GM18498 (cell line): ENCODE measurements at regions not wholly inside any gene's neighbourhood (a gene's known extent, or its start where the extent isn't known, plus 50 kb on each side); places are given as distances from the start of the nearest gene placed in this dataset.
"Not testable (repeated sequence)": the region's sequence is repeated elsewhere in the genome, so short reads cannot be mapped to it uniquely, and the experiment has no call there.

ENCODE experiments used
- ATAC-seq: cut with Tn5 transposase; IDR thresholded peaks from one replicate; pipeline ENCODE4 v1.9.1; 2021; ENCODE audit warnings: mild to moderate bottlenecking, moderate library complexity; ENCODE audit not compliant: unreplicated experiment

DNA sequence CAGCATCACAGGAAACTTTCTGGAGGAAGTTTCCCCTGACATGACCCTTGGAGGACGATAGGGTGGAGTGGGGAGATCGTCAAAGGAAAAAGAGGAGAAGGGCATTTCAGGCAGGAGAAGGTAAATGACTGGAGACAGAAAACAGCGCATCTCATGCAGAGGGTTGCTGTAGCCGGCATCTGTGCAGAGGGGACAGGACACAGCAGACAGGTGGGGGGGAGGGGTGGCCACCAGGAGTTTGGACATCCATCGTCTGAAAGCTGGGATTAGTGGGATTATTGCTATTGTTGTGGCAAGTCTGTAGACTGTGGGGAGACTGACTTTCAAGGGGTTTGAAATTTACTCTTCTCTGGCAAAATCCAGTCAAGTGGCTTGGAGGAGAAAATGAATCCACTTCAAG is 463.9 kb downstream of the OMA1 start:
- ATAC-seq, result no peak

DNA sequence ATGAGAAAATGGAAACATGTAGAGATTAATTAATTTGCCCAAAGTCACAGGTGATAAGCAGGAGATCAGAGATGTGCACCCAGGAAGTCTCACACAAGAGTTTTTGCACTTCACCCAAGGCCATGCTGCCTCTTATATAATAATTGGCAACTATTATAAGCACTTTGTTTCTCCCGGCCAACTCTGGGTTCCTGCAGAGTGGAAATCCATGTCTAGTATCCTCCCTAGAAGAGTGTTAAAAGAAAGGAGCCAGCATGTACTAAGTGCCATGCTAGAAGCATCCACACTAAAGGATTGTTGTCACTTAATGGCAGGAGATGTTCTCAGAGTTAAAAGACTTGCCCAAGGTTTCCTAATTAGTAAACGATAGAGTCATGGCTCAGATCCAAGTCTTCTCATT is 470.3 kb downstream of the OMA1 start:
- ATAC-seq, result no peak

DNA sequence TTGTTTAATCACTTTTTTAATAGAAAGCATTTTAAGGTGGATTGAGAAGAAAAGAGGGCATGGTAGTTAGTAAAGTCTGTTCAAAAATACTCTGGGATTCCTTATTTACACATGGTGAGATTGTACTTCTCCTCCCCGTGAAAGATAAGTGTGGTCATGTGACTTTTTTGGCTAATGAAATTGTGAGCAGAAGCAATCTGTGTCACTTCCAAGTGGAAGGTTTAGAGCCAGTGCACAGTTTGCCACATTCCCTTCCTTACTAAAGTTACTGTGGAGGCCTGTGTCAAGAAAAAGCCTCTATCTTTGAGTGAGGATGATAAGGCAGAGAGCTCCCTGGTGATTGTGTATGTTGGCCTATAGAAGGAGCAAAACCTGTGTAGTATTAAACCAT is 471.3 kb downstream of the OMA1 start:
- no peak for ATAC-seq

DNA sequence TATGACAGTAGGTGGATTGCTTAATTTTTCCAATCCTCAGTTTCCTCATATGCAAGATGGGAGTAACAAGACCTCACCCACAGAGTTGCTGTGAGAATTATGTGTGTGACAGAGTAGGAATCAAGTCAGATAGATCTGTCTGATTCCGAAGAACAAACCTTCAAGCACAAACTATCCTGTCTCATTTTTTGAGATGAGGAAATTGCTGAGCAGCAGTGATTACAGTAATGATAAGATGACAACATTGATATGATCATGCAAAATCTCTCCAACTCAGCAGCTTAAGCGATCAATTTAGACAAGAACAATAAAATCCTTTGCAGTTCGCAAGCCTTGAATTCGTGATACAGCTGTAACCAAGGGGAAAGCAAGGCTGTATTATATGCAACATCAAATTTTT is 474.1 kb downstream of the OMA1 start:
- no peak for ATAC-seq

DNA sequence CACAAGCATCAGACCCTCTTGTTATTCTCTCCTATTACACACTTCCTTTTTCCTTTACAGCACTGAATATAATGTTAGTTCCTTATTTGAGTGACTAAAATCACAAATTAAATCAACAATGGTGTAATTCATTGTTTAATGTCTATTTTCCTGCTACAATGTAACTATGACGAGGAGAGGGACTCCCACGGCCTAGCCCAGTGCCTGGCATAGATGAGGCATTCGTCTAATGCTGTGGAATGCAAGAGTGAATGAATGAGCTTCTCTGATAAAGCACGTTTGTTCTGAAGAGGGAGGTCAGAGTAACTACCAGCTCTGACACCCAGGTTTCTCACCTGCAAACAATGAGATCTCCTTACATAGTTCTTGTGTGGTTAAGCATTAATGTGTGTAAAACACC is 479.4 kb downstream of the OMA1 start:
- ATAC-seq, result no peak

DNA sequence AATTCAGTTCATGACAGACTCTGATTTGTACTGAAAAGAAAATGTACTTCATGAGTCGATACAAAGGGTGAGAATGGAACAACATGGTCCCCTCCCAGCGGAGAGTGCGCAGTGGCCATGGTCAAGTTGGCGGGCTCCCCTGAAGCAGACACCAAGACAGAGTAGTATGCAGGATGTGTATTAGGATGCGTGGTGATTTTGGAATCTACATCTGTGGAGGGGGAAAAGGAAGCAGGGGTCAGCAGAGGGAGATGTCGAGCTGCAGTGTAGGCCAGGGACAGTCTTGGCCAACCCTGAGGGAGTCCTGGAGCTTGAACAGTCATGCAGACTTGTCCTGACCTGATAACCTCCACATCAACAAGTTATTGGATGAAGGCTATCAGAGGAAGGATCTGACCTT is 481.0 kb downstream of the OMA1 start:
- ATAC-seq, result no peak

DNA sequence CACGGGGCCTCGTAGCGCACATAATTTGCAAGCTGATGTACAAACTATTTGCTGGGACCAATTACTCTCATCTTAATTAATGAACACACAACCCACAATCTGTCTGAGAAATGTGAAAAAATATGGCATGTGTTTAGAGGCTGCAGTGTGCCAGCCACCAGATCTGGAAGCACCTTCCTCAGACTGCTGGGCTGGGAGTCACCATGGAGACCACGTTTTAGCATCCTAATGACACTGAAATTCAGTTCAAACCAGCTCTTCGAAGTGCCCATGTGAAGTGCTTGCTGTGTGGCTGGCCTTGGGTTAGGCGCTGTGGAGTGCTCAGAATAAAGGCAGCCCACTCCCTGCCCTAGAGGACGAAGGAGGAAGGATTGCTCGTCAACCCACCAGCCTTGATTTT is 482.4 kb downstream of the OMA1 start:
- no peak for ATAC-seq

DNA sequence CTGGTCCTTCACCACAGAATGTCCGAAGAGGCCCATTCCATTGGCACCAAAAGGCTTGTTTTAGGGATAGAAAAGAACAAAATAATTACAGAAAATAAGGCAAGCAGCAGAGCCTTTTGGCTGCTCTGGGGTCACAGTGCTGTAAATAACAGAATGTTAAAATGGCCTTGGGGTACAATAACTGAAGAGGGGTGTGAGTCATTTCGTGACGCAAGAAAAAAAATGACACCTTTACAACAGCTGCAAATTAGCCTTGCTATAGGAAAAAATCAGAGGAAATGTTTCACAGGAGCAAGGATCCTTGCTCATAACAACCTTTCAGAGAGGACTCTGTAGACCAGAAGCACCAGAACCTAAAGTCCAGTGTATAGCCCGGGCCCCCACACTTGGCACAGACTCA is 483.4 kb downstream of the OMA1 start:
- ATAC-seq, result no peak

DNA sequence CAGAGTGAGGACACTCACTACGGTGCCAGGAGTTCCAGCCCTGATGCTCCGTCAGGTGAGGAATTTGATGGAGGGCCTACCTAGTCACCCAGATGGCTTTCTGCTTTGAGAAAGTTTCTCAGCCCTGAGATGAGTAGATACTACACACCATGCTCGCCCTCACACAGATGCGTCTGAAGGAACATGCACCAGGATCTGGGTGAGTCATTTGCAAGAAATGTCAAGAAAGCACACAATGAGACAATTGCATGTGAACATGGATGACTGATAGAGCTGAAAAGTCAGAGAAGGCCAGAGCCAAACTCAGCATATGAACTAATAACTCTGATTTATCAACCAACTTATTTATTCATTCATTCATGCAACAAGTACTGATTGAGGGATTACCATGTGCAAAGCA is 483.9 kb downstream of the OMA1 start:
- no peak for ATAC-seq

DNA sequence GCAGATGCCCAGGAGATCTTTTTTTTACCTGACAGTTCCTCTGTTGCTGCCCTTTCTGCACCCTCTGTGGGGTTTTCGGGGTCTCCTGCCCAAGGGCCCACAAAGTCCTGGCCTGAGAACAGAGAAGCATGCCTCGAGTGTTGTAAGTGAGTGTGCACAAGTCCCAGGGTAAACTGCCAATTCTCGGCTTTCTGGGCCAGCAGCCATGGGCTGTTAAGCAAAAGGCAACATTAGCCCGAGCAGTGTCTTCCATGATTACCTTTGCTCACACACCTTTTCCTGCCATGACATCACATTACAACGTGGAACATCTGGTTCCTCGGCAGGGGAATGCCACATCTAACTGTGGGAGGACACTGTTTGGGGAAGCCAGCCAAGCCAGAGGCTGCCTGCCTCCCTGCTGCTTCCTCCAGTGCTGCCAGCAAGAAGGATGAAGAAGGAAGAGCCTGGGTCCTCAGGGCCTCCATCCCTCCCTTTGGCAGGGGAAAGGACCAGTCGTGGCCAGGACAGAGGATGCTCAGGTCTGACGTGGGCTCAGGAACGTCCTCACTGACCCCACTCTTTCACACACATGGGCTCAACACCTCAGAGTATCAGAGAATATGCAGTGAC is 485.9 kb downstream of the OMA1 start:
- ATAC-seq, result no peak

DNA sequence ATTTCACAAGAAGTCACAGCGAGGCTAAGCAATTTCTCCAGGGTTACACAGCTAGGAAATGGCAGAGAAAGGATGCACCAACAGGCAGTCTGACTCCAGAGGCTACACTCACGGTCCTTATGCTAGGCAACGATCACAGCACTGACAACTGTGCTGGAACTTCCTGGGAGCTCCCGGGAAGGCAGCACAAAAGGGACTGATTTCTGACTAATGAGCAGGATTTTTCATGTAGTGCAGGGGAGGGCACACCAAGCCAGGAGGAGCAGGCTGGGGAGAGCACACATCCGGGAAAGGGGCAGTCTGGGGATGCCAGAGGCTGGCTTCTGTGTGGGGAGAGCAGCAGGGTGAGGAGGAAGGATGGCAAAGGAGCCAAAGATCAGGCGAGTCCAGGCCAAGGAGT is 486.7 kb downstream of the OMA1 start:
- no peak for ATAC-seq

DNA sequence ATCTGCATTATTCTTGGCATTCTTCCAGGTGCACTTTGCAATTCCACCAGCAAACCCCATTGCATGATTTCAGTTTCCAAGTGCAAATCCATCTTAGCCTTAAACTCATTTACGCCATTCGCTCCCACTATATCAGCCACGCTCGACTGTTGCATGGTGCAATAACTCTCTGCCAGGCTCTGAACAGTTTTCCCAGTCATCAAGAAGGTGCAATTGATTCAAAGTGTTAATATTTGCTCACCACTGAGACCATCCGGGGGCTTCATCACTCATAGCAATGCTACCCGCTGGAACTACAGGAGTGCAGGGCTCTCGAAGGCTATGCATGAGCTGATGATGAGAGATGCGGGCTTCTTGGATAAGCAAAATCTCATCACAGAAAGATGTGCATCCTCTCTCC is 488.2 kb downstream of the OMA1 start:
- ATAC-seq, result no peak

DNA sequence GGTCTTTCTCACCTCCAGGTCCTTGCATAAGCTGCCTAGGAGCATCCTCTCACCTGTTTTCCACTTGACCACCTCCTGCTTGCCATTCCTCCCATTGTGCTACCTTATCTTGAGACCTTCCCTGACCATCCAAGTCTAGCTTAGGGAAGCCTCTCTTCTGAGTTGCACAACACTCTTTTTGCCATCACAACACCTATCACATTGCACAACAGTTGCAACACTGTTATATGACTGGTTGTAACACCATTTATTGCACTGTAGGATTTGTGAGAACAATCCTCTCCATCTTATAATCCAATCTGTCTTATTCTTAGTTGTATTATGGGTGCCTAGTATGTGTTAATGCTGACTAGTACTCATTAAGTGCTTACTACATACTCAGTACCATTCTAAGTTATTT is 488.7 kb downstream of the OMA1 start:
- ATAC-seq, result no peak

DNA sequence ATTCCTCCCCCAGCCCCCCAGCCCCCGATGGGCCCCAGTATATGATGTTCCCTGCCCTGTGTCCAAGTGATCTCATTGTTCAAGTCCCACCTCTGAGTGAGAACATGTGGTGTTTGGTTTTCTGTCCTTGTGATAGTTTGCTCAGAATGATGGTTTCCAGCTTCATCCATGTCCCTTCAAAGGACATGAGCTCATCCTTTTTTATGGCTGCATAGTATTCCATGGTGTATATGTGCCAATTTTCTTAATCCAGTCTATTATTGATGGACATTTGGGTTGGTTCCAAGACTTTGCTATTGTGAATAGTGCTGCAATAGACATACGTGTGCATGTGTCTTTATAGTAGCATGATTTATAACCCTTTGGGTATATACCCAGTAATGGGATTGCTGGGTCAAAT is 495.3 kb downstream of the OMA1 start:
- ATAC-seq, result not testable (repeated sequence)

DNA sequence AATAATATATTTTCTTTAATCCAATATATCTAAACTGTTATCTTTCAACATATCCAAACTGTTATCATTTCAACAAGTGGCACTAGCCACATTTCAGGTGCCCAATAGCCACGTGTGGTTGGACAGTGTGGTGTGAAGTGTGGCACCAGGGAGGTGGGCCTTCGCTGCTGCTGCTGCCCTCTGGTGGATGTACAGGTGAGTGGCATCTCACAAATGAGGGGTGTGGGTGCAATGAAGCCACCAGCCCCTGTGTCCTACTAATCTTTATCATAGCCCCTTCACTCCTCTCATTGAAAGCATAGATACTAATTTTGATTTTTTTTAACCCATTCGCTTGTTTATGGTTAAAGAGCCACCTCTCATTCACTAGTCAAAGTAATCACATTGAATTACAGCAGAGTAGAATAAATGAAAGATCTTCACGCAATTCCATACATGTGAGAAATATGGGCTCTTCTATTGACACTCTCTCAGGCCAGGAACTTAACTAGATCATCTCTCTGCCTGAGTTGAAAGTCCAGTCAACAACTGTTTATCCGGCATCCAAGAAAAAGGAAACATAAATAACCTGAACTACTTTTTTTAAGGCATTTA is 499.2 kb downstream of the OMA1 start:
- peak; percentile 67 for ATAC-seq

DNA sequence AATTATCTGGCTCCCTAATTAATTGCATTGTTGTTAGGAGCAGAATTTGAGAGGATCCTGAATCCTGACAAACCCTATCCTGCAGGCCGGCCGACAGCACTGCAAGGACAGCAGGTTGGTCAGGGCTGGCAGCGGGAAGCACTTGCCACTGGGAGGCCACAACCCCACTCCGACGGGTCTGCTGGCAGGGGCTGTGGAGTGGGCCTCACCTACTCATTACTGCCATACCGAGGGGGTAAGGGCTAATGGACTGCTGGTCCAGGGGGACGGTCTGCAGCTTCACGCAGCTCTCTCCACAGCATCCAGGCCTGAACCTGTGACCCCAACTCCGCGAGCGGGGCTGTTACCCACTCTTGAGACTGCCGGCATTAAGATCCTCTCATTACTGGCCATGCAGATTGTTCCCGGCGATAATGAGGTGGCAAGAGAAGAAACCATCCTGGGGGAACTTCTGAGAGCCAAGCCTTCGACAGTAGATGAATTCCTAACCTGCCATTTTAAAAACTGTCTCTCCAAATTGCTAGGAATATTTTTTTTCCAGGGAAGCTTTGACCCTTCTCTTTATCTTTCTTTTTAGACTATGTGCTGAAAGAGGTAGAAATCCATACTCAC is 501.3 kb downstream of the OMA1 start:
- no peak for ATAC-seq

DNA sequence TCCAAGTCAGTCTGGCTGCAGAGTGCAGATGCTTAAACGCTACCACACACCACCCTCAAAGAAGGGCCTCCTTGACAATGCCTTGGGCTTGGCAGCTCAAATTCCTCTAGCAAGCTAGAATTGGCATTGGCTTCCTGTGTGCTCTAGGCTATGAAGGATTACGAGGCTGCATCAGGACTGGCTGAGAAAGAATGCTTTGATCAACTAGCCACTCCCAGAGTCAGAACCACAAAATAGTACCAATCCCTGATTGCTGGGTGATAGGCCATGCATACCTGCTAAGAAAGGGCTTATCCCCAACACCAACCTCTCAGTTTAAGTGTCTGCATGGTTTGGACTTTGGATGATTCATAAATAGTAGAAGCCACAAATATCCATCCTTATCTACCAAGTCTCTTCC is 504.9 kb downstream of the OMA1 start:
- no peak for ATAC-seq

DNA sequence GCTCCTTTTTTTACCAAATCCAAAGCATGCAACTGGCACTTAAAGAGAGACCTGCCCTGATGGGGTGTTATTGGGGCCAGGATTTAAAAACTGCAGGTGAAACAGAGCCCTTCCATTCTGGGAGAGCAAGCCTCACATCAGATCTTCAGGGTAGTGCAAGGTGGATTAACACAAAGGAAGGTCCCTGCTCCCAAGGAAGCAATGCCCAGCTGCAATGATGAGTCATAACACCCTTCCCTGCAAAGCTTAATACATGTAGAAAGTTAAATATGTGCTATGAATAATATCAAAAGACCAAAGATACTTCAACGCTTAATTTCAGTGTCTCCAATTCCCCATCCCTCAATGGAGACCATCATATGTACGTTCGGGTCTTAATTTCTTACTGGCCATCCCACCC is 508.0 kb downstream of the OMA1 start:
- ATAC-seq, result no peak

DNA sequence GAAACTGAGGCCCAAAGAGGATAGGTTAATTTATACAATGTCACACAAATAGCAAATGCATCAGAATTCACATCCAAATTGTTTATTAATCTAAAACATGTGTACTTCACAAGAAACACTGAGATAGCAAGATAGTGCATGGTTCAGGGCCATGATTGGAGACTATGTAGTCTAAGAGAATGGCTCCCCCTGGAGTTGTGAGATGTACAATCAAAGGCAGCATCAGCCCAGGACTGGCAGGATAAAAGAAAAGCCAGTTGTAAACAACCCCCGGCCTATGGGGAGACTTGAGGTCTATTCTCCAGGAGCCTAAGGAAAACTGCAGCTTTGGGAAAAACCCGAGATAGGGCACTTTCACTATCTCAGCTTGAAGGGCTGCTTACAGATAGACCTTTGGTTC is 511.0 kb downstream of the OMA1 start:
- no peak for ATAC-seq

DNA sequence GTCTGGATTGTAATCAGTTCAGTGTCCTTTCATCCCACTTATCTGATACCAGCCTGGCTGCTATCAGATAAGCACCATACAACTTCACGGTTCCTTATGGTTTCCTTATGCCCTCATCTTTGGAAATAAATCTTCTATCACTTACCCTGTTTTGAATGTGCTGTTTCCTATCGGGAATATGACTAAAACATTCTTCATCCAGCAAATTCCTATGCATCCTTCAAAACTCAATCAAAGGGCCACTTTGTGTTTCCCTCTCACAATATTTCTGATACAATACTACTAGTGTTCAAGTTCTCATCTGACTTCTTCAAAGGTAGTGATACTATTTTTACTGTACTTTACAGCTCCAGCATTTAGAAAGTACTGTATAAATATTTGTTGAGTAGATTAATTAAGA is 513.2 kb downstream of the OMA1 start:
- ATAC-seq, result no peak

DNA sequence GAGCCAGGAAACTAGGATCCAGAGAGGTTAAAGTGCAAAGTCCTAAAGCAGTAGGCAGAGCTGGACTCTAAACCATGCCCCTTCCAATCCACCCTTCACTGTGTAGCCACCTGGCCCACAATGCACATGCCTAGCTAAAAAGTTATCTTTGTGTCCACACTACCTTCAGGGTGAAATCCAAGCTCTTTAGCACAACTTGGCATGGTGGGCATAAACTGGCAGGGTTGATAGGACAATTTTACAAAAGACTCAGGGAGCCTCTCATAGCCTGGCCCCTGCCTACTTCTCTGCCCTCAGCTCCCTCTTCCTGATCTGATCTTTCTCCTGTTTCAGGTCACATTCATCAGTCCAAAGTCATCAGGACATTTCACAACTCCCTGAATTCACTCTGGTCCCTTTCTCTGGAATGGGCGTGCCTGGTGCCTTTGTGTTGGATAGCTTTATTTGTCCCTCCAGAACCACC is 513.9 kb downstream of the OMA1 start:
- no peak for ATAC-seq

DNA sequence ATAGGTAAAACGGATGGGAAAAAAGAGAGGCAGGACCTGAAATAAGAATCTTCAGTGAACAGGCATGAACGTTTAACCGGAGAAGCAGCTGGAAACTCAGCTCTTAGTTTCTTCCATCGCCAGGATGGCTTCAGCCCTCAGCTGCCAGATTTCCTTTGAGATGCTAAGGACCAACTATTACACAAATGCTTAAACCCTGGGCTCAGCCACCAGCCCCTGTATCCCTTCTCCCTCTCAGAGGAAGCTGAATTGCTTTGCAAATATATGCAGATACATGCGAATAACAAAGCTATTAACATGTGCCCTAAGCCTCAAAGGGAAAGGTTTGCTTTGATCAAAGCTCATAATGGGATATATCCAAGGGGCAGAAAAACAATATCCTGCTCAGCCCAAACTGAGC is 515.1 kb downstream of the OMA1 start:
- ATAC-seq, result no peak

DNA sequence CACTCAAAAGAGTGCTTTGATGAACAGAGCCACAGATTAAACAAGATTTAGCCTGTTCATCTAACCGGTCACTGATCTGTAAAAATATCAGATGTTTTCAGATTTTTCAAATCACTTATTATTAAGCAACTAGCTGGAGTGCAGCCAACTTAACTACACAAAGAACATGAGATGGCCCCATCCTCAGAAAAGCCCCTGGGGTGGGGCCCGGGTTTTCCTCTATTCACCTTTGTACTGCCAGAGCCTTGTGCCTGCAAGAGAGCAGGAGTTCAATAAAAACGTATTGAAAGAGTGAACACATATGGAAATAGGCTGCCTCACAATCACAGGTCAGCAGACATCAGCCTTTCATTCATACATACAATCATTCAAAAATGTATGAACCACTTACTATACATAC is 516.1 kb downstream of the OMA1 start:
- no peak for ATAC-seq
